A204.1 (cell line): ENCODE measurements at regions not wholly inside any gene's neighbourhood (a gene's known extent, or its start where the extent isn't known, plus 50 kb on each side); places are given as distances from the start of the nearest gene placed in this dataset.
"Not testable (repeated sequence)": the region's sequence is repeated elsewhere in the genome, so short reads cannot be mapped to it uniquely, and the experiment has no call there.

Experiments
- FAIRE-seq: peaks from 2 replicates; lab custom pipeline; 2012; peaks lifted over from hg19 to GRCh38; lab: Jason Lieb, UNC

DNA sequence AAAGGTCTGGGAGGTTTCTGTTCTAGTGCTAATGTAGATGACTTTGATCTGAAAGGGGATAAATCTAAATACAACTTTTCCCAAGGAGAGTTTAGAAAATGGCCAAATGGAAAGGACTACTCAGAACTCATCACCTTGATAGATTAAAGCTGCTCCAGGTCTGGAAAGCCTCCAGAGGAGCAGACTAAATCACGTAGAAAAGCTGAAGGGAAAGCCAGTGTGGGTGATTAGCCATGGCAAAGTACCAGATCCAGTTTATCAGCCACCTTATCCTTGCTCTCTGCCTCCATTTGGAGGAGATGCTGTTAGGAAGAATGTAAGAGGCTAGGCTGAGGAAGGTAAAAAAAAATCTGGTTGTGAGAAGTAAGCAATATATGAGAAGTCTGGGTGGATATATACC, 120.7 kb upstream of the RAI14 start:
- no peak for FAIRE-seq

GRCh38 chr5:34535944-34536623, 120.0 kb upstream of the RAI14 start:
- no peak for FAIRE-seq

DNA sequence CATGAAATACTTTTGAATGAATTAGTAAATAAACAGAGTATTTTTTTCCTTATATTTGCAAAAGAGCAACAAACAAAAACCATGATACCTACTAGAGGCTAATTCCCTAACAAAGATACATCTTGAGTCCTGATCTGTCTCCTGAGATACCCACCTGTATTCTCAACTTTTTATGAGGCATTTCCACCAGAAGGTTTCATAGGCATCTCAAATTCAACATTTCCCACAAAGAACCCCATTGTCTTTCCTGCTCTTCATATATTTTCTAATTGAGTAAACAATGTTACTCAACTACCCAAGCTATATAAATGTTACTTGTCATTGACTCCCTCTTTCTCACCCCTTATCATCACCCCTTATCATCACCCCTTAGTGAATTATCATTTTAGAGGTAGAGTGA, 119.4 kb upstream of the RAI14 start:
- FAIRE-seq = no peak

DNA sequence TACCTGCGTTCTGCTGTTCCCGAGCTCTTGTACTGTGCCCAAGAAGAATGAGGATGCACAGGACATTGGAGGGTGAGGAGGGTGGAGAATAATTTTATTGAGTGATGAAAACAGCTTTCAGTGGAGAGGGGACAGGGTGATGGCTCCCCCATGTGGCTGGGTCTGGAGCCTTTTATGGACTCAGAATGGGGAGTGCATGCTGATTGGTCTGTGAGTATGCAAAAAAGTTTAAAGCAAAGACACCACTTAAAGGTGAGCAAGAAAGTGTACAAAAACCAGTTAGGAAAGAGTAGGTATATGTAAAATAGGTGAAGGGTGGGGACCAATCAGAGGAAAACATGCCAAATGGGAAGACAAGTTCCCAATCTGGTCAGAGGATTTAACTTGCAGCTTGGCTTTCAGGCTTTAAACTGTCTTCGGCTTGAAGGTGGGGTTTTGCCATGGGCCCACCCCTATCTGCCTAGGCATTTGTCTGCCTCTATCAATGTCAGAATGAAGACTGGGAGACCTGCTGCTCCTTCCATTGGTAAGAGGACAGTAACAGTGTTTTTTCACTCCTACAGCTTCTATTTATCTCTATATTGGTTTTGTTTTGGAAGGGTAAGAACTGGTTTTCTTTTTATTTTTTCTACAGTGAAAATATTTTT, 118.0 kb upstream of the RAI14 start:
- no peak for FAIRE-seq

GRCh38 chr5:34539183-34539582, 116.9 kb upstream of the RAI14 start:
- no peak for FAIRE-seq

- no peak for FAIRE-seq
Observed at GRCh38 chr5:34541067-34541466, 115.1 kb upstream of the RAI14 start.

DNA sequence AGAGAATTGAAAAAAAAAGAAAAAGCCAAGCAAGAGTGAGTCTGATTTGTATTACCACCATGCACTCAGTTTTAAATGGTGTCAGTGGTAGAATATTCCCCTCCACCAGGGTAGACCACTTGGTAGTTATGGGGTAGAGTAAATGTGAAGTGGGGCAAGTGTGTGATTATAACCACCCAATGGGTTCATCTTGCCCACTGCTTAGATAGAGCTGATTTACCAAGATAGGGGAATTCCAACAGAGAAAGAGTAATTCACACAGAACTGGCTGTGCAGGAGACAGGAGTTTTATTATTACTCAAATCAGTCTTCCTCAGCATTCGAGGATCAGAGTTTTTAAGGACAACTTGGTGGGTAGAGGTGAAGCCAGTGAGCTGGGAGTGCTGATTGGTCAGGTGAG, 113.3 kb upstream of the RAI14 start:
- no peak for FAIRE-seq

DNA sequence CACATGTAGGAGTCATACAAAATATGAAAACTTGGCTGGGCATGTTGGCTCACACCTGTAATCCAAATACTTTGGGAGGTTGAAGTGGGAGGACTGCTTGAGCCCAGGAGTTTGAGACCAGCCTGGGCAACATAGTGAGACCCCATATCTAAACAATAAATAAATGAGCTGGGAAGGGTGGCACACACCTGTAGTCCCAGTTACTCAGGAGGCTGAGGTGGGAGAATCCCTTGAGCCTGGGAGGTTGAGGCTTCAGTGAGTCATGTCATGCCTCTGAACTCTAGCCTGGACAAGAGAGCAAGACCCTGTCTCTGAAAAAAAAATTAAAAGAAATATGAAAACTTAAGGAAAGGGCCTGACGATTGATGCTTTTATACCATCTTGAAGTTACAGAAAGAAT, 112.4 kb upstream of the RAI14 start:
- FAIRE-seq = no peak

DNA sequence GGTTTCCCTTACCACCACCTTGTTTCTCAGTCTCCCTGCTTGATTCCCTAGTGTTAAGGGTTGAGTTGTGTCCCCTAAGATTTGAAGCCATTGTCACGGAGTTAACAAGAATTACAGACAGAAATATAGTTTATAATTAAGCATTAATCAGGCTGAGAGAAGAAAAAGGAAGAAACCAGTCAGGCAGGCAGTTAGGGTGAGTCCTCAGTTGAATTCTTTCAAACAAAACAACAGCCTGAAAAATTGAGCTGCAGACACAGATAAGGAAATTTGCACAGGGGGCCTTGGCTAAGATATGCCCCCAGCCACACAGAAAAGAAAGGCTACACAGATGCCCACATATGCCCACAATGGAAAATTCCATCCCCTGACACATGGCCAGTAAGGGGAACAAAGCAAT, 111.7 kb upstream of the RAI14 start:
- FAIRE-seq = no peak

DNA sequence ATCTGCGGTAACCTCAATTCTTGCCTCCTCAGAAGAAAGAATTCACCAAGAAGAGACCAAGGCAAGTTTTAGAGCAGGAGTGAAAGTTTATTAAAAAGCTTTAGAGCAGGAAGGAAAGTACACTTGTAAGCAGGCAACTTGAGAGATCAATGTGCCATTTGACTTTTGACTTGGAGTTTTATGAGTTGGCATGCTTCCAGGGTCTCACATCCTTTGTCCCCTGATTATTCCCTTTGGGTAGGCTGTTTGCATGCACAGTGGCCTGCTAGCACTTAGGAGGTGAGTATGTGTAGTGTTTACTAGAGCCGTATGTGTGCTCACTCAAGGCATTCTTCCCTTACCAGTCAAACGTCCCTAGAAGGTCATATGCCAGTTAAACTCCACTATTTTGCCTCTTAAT, 111.0 kb upstream of the RAI14 start:
- FAIRE-seq = no peak

GRCh38 chr5:34545626-34546025, 110.5 kb upstream of the RAI14 start:
- FAIRE-seq = no peak

DNA sequence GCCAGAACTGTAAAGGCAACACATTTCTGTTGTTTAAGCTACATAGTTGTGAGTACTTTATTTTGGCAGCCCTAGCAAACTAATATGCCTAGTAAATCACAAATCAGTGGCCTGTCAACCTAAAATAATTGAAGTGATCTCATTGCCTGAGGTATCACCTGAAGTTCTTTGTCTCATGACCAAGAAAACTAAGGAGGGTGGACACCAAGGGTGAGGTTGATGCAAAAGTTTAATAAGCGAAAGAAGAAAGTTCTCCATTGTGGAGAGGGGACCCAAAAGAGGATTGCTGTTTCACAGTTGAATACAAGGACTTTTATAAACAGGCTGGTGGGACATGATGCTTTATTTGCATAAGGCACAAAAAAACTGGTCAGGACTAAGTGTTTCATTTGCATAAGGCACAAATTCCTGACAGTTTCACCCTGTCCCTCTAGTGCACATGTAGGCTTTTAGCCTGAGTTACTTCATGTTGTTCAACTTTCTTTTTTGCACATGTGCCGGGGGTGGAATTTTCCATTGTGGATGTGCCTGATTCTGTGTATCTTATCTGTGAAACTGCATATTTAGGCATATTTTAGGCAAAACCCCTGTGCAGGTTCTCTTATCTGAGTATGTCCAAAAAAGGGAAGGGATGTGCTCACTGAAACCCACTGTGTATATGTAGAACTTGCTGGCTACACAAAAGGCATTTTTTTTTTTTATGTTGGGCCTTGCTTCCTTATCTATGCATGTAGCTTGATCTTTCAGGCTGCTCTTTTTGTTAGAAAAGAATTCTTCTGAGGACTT, 108.6 kb upstream of the RAI14 start:
- no peak for FAIRE-seq

- FAIRE-seq = no peak
Observed at GRCh38 chr5:34548086-34548403, 108.1 kb upstream of the RAI14 start.

- FAIRE-seq = no peak
Observed at GRCh38 chr5:34550247-34550646, 105.9 kb upstream of the RAI14 start.

- no peak for FAIRE-seq
Observed at GRCh38 chr5:34550964-34551363, 105.2 kb upstream of the RAI14 start.

DNA sequence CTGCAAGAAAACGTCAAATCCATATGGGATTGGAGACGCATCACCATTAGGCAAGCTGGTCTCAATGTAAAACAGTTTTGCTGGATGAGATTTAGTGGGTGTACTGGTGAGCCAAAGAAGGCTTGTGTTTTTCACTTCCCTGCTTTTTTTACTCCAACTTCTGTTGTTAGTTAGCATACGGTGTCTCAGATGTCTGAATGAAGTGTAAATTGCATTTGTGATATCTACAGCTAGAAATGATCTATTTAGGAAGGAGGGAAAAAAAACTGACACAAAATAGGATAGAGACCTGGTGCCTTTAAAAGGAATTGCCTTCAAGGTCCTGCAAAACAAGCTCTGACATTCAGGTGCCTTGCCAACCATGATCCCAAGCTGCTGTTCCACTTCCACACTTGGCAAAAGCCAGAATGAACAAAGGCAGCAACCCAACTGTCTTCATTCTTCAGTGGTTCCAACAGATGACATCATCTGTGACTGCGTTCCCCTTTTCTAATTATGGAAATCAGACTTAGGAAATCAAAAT, 104.2 kb upstream of the RAI14 start:
- no peak for FAIRE-seq

DNA sequence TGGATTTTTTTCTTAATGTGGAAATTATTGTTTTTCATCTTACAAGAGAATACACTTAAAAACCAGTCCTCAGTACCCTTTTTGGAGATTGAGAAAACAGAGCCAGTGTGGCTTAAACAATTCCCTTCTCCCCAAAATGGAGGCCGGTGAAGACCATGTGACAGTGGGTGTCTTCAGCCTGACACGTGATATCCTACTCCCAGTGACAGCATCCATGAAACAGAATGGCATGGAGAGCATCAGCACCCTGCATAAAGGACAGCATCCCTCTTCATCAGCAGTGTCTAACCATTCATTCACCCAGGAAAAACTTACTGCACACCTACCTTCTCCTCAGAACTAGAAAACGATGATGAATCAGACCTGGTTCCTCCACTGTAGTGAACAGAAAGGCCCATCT, 103.4 kb upstream of the RAI14 start:
- no peak for FAIRE-seq

- FAIRE-seq = no peak
Observed at GRCh38 chr5:34553581-34553980, 102.5 kb upstream of the RAI14 start.

GRCh38 chr5:34554641-34555040, 101.5 kb upstream of the RAI14 start:
- FAIRE-seq = no peak

- no peak for FAIRE-seq
Observed at GRCh38 chr5:34555699-34556508, 100.2 kb upstream of the RAI14 start.

- FAIRE-seq = no peak
Observed at GRCh38 chr5:34556509-34556782, 99.7 kb upstream of the RAI14 start.

- FAIRE-seq = not testable (repeated sequence)
Observed at GRCh38 chr5:34561581-34561980, 94.5 kb upstream of the RAI14 start.

DNA sequence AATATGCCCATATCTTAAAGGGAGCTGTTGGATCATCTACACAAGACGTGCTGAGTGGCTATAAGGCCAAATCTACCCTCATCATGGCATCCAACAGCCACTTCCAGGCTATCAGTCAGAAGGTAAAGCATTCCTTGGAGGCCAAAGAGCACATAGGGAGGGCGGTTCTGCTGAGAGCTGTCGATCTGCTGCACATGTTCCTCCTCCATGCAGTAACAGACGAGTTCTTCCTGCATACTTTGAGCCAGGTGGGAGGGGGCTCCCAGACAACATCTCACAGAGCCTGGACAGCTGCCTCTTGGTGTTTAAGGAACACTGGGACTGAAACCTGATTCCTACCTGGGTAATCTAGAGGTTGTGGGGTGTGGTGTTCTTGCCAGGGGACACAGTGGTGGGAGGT, 93.3 kb upstream of the RAI14 start:
- FAIRE-seq = no peak
